SK-N-SH (cell line): ENCODE measurements at regions not wholly inside any gene's neighbourhood (a gene's known extent, or its start where the extent isn't known, plus 50 kb on each side); places are given as distances from the start of the nearest gene placed in this dataset.

Experiments
- CTCF ChIA-PET: fragments of 300-600, 350-600 bp; formaldehyde crosslinking; extraction: SDS; loops from one replicate; lab custom pipeline; 2021; lab: Yijun Ruan, JAX
- POLR2A ChIA-PET: fragments of 350-600 bp; sonication (Branson Sonifier 250); formaldehyde crosslinking; extraction: SDS; loops from one replicate; lab custom pipeline; 2020; ENCODE audit warnings: antibody characterized with exemption, inconsistent platforms; lab: Yijun Ruan, JAX
- DNase-seq: peaks from one replicate; pipeline ENCODE4 v3.0.0; 2012
- H2AFZ ChIP-seq: fragments of 200-600 bp; sonication (generic); 2 replicates; pipeline ENCODE4 v1.8.1; 2016; ENCODE audit warnings: antibody characterized with exemption, mild to moderate bottlenecking, low read depth
- H3F3A ChIP-seq: fragments of 200-600 bp; sonication (generic); replicated peaks from 2 replicates; pipeline ENCODE3; 2016; ENCODE audit warnings: antibody characterized with exemption, mild to moderate bottlenecking; ENCODE audit not compliant: insufficient read depth
- H3K27ac ChIP-seq, 2 experiments: fragments of 200-500 bp in 1 of 2; fragments of 200-600 bp in 1 of 2; sonication (Bioruptor generic) in 1 of 2; sonication (generic), shearing (Covaris generic) in 1 of 2; 2 replicates each; pipeline versions ENCODE4 v1.5.1 to v1.6.1; 2014 to 2016; ENCODE audit warnings: low read depth in 2 of 2, inconsistent platforms in 1 of 2, low read length in 1 of 2, mild to moderate bottlenecking in 1 of 2, mixed read lengths in 1 of 2
- H3K27me3 ChIP-seq: fragments of 200-600 bp; sonication (generic), shearing (Covaris generic); 2 replicates; pipeline ENCODE4 v1.6.1; 2016; ENCODE audit warnings: mixed run types; ENCODE audit not compliant: insufficient read depth
- H3K36me3 ChIP-seq, 2 experiments: fragments of 200-500 bp in 1 of 2; fragments of 200-600 bp in 1 of 2; sonication (Bioruptor generic) in 1 of 2; sonication (generic) in 1 of 2; replicated peaks in 1 of 2; 2 replicates each; pipeline versions ENCODE3 to v1.5.1; 2014 to 2016; ENCODE audit warnings: low read length in 1 of 2, mild to moderate bottlenecking in 1 of 2; ENCODE audit not compliant: insufficient read depth in 2 of 2, control insufficient read depth in 1 of 2
- H3K4me1 ChIP-seq, 2 experiments: fragments of 200-500 bp in 1 of 2; fragments of 200-600 bp in 1 of 2; sonication (Bioruptor generic) in 1 of 2; sonication (generic), shearing (Covaris generic) in 1 of 2; 2 replicates each; pipeline versions ENCODE4 v1.5.1 to v1.6.1; 2014 to 2016; ENCODE audit warnings: low read depth in 1 of 2, low read length in 1 of 2, mixed run types in 1 of 2; ENCODE audit not compliant: insufficient read depth in 2 of 2, control insufficient read depth in 1 of 2
- H3K4me2 ChIP-seq: fragments of 200-600 bp; sonication (generic), shearing (Covaris generic); 2 replicates; pipeline ENCODE4 v1.6.1; 2017; ENCODE audit warnings: mixed run types
- H3K4me3 ChIP-seq, 2 experiments: fragments of 200-500 bp in 1 of 2; fragments of 200-600 bp in 1 of 2; sonication (Bioruptor generic) in 1 of 2; sonication (generic), shearing (Covaris generic) in 1 of 2; 2 replicates each; pipeline versions ENCODE4 v1.5.1 to v1.8.1; 2014 to 2016; ENCODE audit warnings: low read depth in 2 of 2, inconsistent platforms in 1 of 2, low read length in 1 of 2, mild to moderate bottlenecking in 1 of 2, mixed read lengths in 1 of 2, moderate library complexity in 1 of 2
- H3K79me2 ChIP-seq: fragments of 200-600 bp; sonication (generic); 2 replicates; pipeline ENCODE4 v1.8.1; 2017; ENCODE audit warnings: mild to moderate bottlenecking; ENCODE audit not compliant: insufficient read depth
- H3K9ac ChIP-seq: fragments of 200-600 bp; sonication (generic); 2 replicates; pipeline ENCODE4 v1.6.1; 2017; ENCODE audit warnings: mixed run types
- H3K9me2 ChIP-seq: fragments of 200-600 bp; sonication (generic); 2 replicates; pipeline ENCODE4 v1.6.1; 2017; ENCODE audit warnings: mixed run types
- H3K9me3 ChIP-seq: fragments of 200-600 bp; sonication (generic); 2 replicates; pipeline ENCODE4 v1.6.1; 2017; ENCODE audit warnings: mixed run types, mild to moderate bottlenecking, moderate library complexity
- H4K20me1 ChIP-seq: fragments of 200-600 bp; sonication (generic); 2 replicates; pipeline ENCODE4 v1.6.1; 2017; ENCODE audit warnings: mild to moderate bottlenecking, mixed run types; ENCODE audit not compliant: insufficient read depth
- ELF1 ChIP-seq: IDR thresholded peaks from 2 replicates; pipeline ENCODE4 v1.4.0; 2012
- EP300 ChIP-seq, 2 experiments: IDR thresholded peaks; 2 replicates each; pipeline versions ENCODE4 v1.4.0 to v1.6.1; 2012; ENCODE audit warnings: borderline replicate concordance in 1 of 2, low read depth in 1 of 2, low read length in 1 of 2
- EZH2phosphoT487 ChIP-seq: fragments of 200-600 bp; sonication (generic); IDR thresholded peaks from 2 replicates; pipeline ENCODE4 v1.6.1; 2017; ENCODE audit warnings: low read depth, mixed run types, mild to moderate bottlenecking, antibody characterized with exemption, moderate library complexity, borderline replicate concordance
- FOSL2 ChIP-seq: IDR thresholded peaks from 2 replicates; pipeline ENCODE4 v1.4.0; 2012; ENCODE audit warnings: low read depth, mild to moderate bottlenecking, moderate library complexity, borderline replicate concordance
- GABPA ChIP-seq: IDR thresholded peaks from 2 replicates; pipeline ENCODE4 v1.4.0; 2012; ENCODE audit warnings: low read depth, mild to moderate bottlenecking
- MEF2A ChIP-seq: IDR thresholded peaks from 2 replicates; pipeline ENCODE4 v1.4.0; 2012; ENCODE audit warnings: low read depth, borderline replicate concordance
- NRF1 ChIP-seq: IDR thresholded peaks from 2 replicates; pipeline ENCODE4 v1.6.1; 2012; ENCODE audit warnings: low read depth, mild to moderate bottlenecking, low read length
- RAD21 ChIP-seq: IDR thresholded peaks from 2 replicates; pipeline ENCODE4 v1.6.1; 2012; ENCODE audit warnings: mild to moderate bottlenecking, low read length
- RCOR1 ChIP-seq: fragments of 150-350 bp; IDR thresholded peaks from 2 replicates; pipeline ENCODE4 v1.6.1; 2017; ENCODE audit warnings: antibody characterized with exemption, low read length
- RXRA ChIP-seq: IDR thresholded peaks from 2 replicates; pipeline ENCODE4 v1.4.0; 2012; ENCODE audit warnings: low read depth, mild to moderate bottlenecking, borderline replicate concordance
- TCF12 ChIP-seq: IDR thresholded peaks from 2 replicates; pipeline ENCODE4 v1.4.0; 2012
- TEAD4 ChIP-seq: IDR thresholded peaks from 2 replicates; pipeline ENCODE4 v1.4.0; 2012; ENCODE audit warnings: mild to moderate bottlenecking, borderline replicate concordance; ENCODE audit not compliant: insufficient read depth
- WGBS: methylation state at CpG from one replicate; pipeline ENCODE4 v1.1.6; 2017; ENCODE audit warnings: low lambda C conversion rate; 5-methylcytosine and 5-hydroxymethylcytosine counted together
- TF ChIP-seq, protein P1 (sequence below): IDR thresholded peaks from 2 replicates; pipeline ENCODE4 v1.4.0; 2012; ENCODE audit warnings: low read depth
- TF ChIP-seq, protein P2 (sequence below): fragments of 150-350 bp; IDR thresholded peaks from 2 replicates; pipeline ENCODE4 v1.6.1; 2017; ENCODE audit warnings: antibody characterized with exemption, low read length, low read depth, borderline replicate concordance
- TF ChIP-seq, protein P3 (sequence below): IDR thresholded peaks from 2 replicates; pipeline ENCODE4 v1.6.1; 2012; ENCODE audit warnings: mild to moderate bottlenecking, low read depth, low read length, moderate library complexity
- TF ChIP-seq, protein P4 (sequence below): fragments of 150-350 bp; IDR thresholded peaks from 2 replicates; pipeline ENCODE4 v1.6.1; 2016; ENCODE audit warnings: mild to moderate bottlenecking, low read depth, low read length
- TF ChIP-seq, protein P5 (sequence below): IDR thresholded peaks from 2 replicates; pipeline ENCODE4; 2012

DNA sequence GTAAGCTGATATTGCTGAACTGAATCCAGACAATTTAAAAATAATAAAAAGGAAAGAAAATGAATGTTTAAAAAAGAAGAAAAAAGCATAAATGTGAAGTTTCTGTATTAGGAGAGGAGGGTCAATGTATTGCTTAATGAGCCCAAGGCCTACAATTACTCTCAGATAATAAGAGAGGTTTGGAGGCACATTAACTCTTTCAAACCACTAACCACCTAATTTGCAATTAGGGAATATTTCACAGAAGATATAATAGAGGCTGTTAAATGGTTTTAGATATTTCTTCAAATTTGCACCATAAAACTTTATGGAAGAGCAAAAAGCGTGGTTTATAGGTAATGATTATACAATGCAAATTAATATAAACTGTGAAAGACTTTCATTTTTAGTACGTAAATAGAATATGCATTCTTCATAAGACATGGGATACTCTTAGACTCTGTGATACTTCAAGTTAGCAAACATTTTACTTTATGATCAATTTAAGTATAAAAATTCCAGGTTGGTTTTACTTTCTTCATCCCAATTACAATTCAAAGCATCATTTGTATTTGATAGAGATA is 364.2 kb upstream of the GALNTL6 start:
- Histone ChIP-seq H3K9ac (no peak overlapping the region), H3K27me3 (no peaks in the 10 kb centered on the region), H3K4me1 (no peaks in the 10 kb centered on the region), H4K20me1 (no peaks in the 10 kb centered on the region), H3F3A (no peaks in the 10 kb centered on the region), H3K27ac (no peak overlapping the region)
- DNase-seq: no peak
- POLR2A ChIA-PET: no interaction called here
- CTCF ChIA-PET: no interaction called here
- 22% methylated on average over 2 of the region's 2 CpGs for WGBS
- TF ChIP-seq GABPA: no peak
- no peak for TF ChIP-seq TCF12
- TF ChIP-seq, protein P1, sequence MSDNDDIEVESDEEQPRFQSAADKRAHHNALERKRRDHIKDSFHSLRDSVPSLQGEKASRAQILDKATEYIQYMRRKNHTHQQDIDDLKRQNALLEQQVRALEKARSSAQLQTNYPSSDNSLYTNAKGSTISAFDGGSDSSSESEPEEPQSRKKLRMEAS: no peak
- TF ChIP-seq RAD21: no peak
- no peak for TF ChIP-seq FOSL2
- no peak for TF ChIP-seq RXRA
- TF ChIP-seq, protein P2, sequence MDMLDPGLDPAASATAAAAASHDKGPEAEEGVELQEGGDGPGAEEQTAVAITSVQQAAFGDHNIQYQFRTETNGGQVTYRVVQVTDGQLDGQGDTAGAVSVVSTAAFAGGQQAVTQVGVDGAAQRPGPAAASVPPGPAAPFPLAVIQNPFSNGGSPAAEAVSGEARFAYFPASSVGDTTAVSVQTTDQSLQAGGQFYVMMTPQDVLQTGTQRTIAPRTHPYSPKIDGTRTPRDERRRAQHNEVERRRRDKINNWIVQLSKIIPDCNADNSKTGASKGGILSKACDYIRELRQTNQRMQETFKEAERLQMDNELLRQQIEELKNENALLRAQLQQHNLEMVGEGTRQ: no peak
- TF ChIP-seq, protein P3, sequence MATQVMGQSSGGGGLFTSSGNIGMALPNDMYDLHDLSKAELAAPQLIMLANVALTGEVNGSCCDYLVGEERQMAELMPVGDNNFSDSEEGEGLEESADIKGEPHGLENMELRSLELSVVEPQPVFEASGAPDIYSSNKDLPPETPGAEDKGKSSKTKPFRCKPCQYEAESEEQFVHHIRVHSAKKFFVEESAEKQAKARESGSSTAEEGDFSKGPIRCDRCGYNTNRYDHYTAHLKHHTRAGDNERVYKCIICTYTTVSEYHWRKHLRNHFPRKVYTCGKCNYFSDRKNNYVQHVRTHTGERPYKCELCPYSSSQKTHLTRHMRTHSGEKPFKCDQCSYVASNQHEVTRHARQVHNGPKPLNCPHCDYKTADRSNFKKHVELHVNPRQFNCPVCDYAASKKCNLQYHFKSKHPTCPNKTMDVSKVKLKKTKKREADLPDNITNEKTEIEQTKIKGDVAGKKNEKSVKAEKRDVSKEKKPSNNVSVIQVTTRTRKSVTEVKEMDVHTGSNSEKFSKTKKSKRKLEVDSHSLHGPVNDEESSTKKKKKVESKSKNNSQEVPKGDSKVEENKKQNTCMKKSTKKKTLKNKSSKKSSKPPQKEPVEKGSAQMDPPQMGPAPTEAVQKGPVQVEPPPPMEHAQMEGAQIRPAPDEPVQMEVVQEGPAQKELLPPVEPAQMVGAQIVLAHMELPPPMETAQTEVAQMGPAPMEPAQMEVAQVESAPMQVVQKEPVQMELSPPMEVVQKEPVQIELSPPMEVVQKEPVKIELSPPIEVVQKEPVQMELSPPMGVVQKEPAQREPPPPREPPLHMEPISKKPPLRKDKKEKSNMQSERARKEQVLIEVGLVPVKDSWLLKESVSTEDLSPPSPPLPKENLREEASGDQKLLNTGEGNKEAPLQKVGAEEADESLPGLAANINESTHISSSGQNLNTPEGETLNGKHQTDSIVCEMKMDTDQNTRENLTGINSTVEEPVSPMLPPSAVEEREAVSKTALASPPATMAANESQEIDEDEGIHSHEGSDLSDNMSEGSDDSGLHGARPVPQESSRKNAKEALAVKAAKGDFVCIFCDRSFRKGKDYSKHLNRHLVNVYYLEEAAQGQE: no peak
- TF ChIP-seq NRF1: no peak
- no peak for TF ChIP-seq MEF2A
- no peak for TF ChIP-seq EP300 (IDR thresholded peaks at IDR 0.05; ENCODE audit: borderline replicate concordance in 1 of 2, low read depth in 1 of 2, low read length in 1 of 2)
- no peak for TF ChIP-seq RCOR1
- TF ChIP-seq EZH2phosphoT487: no peak
- TF ChIP-seq, all 33 proteins: peak for 0
- H3K36me3 ChIP-seq: no peaks in the 10 kb centered on the region
- H3K4me2 ChIP-seq: no peak overlapping the region
- no peak overlapping the region for H3K4me3 ChIP-seq
- no peak overlapping the region for H2AFZ ChIP-seq
- no peaks in the 10 kb centered on the region for H3K9me3 ChIP-seq
- no peaks in the 10 kb centered on the region for H3K79me2 ChIP-seq
- H3K9me2 ChIP-seq: no peaks in the 10 kb centered on the region

DNA sequence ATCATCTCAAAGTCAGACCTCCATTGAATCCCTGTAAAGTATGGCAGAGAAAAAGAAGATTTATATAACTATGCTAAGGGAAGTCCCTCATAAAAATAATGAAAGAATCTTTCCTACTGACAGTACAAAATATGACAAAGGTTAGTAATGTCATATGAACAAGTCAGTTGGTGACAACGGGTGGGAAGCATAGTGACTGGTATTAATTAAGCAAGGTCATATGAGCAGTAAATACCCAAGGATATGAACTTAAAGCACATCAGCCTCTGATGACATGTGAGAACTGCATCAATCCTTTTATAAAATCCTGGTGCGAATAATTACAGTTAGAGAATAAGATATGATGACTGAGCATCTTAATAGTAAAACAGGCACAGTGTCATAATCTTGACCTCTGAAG is 364.8 kb upstream of the GALNTL6 start:
- no peaks in the 10 kb centered on the region for H3K79me2 ChIP-seq
- ChIA-PET CTCF (no interaction called here), POLR2A (no interaction called here)
- H3K9me2 ChIP-seq: no peaks in the 10 kb centered on the region
- no peaks in the 10 kb centered on the region for H3K36me3 ChIP-seq
- 54% methylated on average over 2 of the region's 2 CpGs for WGBS
- DNase-seq: no peak
- no peak overlapping the region for H3K9ac ChIP-seq
- H2AFZ ChIP-seq: no peak overlapping the region
- no peaks in the 10 kb centered on the region for H4K20me1 ChIP-seq
- H3K4me1 ChIP-seq: no peaks in the 10 kb centered on the region
- H3K9me3 ChIP-seq: no peaks in the 10 kb centered on the region
- H3K4me3 ChIP-seq: no peak overlapping the region
- no peaks in the 10 kb centered on the region for H3K27me3 ChIP-seq
- no peaks in the 10 kb centered on the region for H3F3A ChIP-seq
- H3K27ac ChIP-seq: no peak overlapping the region
- H3K4me2 ChIP-seq: no peak overlapping the region
- TF ChIP-seq EP300 (IDR thresholded peaks at IDR 0.05; ENCODE audit: borderline replicate concordance in 1 of 2, low read depth in 1 of 2, low read length in 1 of 2): no peak
- TF ChIP-seq, protein P4, sequence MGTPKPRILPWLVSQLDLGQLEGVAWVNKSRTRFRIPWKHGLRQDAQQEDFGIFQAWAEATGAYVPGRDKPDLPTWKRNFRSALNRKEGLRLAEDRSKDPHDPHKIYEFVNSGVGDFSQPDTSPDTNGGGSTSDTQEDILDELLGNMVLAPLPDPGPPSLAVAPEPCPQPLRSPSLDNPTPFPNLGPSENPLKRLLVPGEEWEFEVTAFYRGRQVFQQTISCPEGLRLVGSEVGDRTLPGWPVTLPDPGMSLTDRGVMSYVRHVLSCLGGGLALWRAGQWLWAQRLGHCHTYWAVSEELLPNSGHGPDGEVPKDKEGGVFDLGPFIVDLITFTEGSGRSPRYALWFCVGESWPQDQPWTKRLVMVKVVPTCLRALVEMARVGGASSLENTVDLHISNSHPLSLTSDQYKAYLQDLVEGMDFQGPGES: no peak
- TF ChIP-seq, protein P5, sequence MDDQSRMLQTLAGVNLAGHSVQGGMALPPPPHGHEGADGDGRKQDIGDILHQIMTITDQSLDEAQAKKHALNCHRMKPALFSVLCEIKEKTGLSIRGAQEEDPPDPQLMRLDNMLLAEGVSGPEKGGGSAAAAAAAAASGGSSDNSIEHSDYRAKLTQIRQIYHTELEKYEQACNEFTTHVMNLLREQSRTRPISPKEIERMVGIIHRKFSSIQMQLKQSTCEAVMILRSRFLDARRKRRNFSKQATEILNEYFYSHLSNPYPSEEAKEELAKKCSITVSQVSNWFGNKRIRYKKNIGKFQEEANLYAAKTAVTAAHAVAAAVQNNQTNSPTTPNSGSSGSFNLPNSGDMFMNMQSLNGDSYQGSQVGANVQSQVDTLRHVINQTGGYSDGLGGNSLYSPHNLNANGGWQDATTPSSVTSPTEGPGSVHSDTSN: no peak
- no peak for TF ChIP-seq TEAD4
- no peak for TF ChIP-seq ELF1
- TF ChIP-seq, protein P3: no peak
